Loucy (cell line): ENCODE measurements at regions not wholly inside any gene's neighbourhood (a gene's known extent, or its start where the extent isn't known, plus 50 kb on each side); places are given as distances from the start of the nearest gene placed in this dataset.

Experiments
- H2AFZ ChIP-seq: fragments of 200-600 bp; sonication (generic); 2 replicates; pipeline ENCODE4 v1.6.0; 2016; ENCODE audit warnings: antibody characterized with exemption, mild to moderate bottlenecking, low read length, moderate library complexity
- H3F3A ChIP-seq: fragments of 200-600 bp; 2 replicates; pipeline ENCODE4 v1.6.0; 2016; ENCODE audit warnings: antibody characterized with exemption, low read depth, mild to moderate bottlenecking
- H3K27me3 ChIP-seq: fragments of 200-600 bp; sonication (generic); 2 replicates; pipeline ENCODE4 v1.6.1; 2014; ENCODE audit warnings: low read length, mild to moderate bottlenecking; ENCODE audit not compliant: insufficient read depth, poor library complexity, severe bottlenecking
- H3K36me3 ChIP-seq: fragments of 200-600 bp; sonication (generic); 2 replicates; pipeline ENCODE4 v1.6.1; 2016; ENCODE audit warnings: low read length; ENCODE audit not compliant: insufficient read depth
- H3K4me1 ChIP-seq: fragments of 200-600 bp; sonication (generic); 2 replicates; pipeline ENCODE4 v1.5.1; 2014; ENCODE audit warnings: low read length, mild to moderate bottlenecking; ENCODE audit not compliant: insufficient read depth, poor library complexity, severe bottlenecking
- H3K4me2 ChIP-seq: fragments of 200-600 bp; sonication (generic); 2 replicates; pipeline ENCODE4 v1.6.0; 2014; ENCODE audit warnings: antibody characterized with exemption, low read length, low read depth, mild to moderate bottlenecking; ENCODE audit not compliant: poor library complexity, severe bottlenecking
- H3K4me3 ChIP-seq: fragments of 200-600 bp; sonication (generic); 2 replicates; pipeline ENCODE4 v1.5.1; 2014; ENCODE audit warnings: low read length, mild to moderate bottlenecking, mixed read lengths; ENCODE audit not compliant: poor library complexity, severe bottlenecking
- H3K79me2 ChIP-seq: fragments of 200-600 bp; sonication (generic); 2 replicates; pipeline ENCODE4 v1.6.1; 2014; ENCODE audit warnings: low read length; ENCODE audit not compliant: insufficient read depth
- H3K9ac ChIP-seq: fragments of 200-600 bp; sonication (generic); 2 replicates; pipeline ENCODE4 v1.6.0; 2014; ENCODE audit warnings: mild to moderate bottlenecking, low read depth, low read length, moderate library complexity; ENCODE audit not compliant: poor library complexity, severe bottlenecking
- H3K9me2 ChIP-seq: fragments of 200-600 bp; sonication (generic); replicated peaks from 2 replicates; pipeline ENCODE4 v1.6.1; 2016; ENCODE audit warnings: low read depth, low read length, mixed read lengths
- H3K9me3 ChIP-seq: fragments of 200-600 bp; sonication (generic); 2 replicates; pipeline ENCODE4 v1.6.1; 2014; ENCODE audit warnings: mild to moderate bottlenecking, antibody characterized with exemption, low read length, low read depth; ENCODE audit not compliant: insufficient read depth
- H4K20me1 ChIP-seq: fragments of 200-600 bp; sonication (generic); 2 replicates; pipeline ENCODE4 v1.6.0; 2014; ENCODE audit warnings: antibody characterized with exemption, low read length, mild to moderate bottlenecking; ENCODE audit not compliant: insufficient read depth, poor library complexity, severe bottlenecking
- CTCF ChIP-seq: fragments of 200-600 bp; sonication (generic); conservative IDR thresholded peaks from 2 replicates; pipeline ENCODE4 v1.5.1; 2014; ENCODE audit warnings: mild to moderate bottlenecking, antibody characterized with exemption, low read length
- EZH2phosphoT487 ChIP-seq: fragments of 200-600 bp; IDR thresholded peaks from 2 replicates; pipeline ENCODE4 v1.6.1; 2018; ENCODE audit warnings: antibody characterized with exemption, mild to moderate bottlenecking, moderate library complexity, borderline replicate concordance

- no peak overlapping the region for H3K4me2 ChIP-seq
- H4K20me1 ChIP-seq: no peaks in the 10 kb centered on the region
- no peak overlapping the region for H3K9ac ChIP-seq
- no peaks in the 10 kb centered on the region for H3K79me2 ChIP-seq
- no peaks in the 10 kb centered on the region for H3K36me3 ChIP-seq
- no peaks in the 10 kb centered on the region for H3K9me2 ChIP-seq
- no peak overlapping the region for H2AFZ ChIP-seq
- H3K4me3 ChIP-seq: no peak overlapping the region
- no peaks in the 10 kb centered on the region for H3K4me1 ChIP-seq
- no peak for TF ChIP-seq CTCF
- TF ChIP-seq EZH2phosphoT487: no peak
- no peaks in the 10 kb centered on the region for H3K9me3 ChIP-seq
- H3F3A ChIP-seq: no peaks in the 10 kb centered on the region
- no peaks in the 10 kb centered on the region for H3K27me3 ChIP-seq
Measured at GRCh38 chr12:58547217-58547616, 373.1 kb downstream of the LRIG3 start.

DNA sequence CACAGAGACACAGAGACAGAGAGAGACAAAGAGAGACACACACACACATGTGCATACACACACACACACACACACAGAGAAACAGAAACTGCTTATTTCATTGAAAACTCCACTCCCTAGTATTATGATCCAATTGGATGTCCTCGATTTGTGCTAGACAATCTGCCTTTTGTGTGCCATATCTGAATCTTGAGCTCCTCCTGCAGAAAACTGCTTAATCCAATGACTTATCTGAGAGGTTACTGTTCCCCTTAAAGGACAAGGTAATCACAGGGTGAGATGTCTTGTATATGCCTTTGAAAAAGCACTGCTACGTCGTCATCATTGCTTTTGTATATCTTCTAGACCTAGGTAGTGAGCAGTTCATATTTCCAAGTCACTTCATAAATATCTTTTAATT lies 371.5 kb downstream of the LRIG3 start:
- no peaks in the 10 kb centered on the region for H3K4me1 ChIP-seq
- no peaks in the 10 kb centered on the region for H3K9me3 ChIP-seq
- no peaks in the 10 kb centered on the region for H3K9me2 ChIP-seq
- no peaks in the 10 kb centered on the region for H3K27me3 ChIP-seq
- no peak overlapping the region for H3K9ac ChIP-seq
- H3K4me2 ChIP-seq: no peak overlapping the region
- no peaks in the 10 kb centered on the region for H3K36me3 ChIP-seq
- H2AFZ ChIP-seq: no peak overlapping the region
- H3K4me3 ChIP-seq: no peak overlapping the region
- TF ChIP-seq EZH2phosphoT487 (no peak), CTCF (no peak)
- H3F3A ChIP-seq: no peaks in the 10 kb centered on the region
- no peaks in the 10 kb centered on the region for H4K20me1 ChIP-seq
- H3K79me2 ChIP-seq: no peaks in the 10 kb centered on the region

- Histone ChIP-seq H3K4me2 (no peak overlapping the region), H3K4me3 (no peak overlapping the region), H3F3A (no peaks in the 10 kb centered on the region), H3K9ac (no peak overlapping the region), H3K9me2 (no peaks in the 10 kb centered on the region), H3K9me3 (no peaks in the 10 kb centered on the region), H3K36me3 (no peaks in the 10 kb centered on the region), H2AFZ (no peak overlapping the region), H3K4me1 (no peaks in the 10 kb centered on the region), H3K79me2 (no peaks in the 10 kb centered on the region), H3K27me3 (no peaks in the 10 kb centered on the region), H4K20me1 (no peaks in the 10 kb centered on the region)
- TF ChIP-seq EZH2phosphoT487 (no peak), CTCF (no peak)
Measured at GRCh38 chr12:58554522-58555157, 365.7 kb downstream of the LRIG3 start.
